Left ventricle myocardium inferior (tissue), 1 donor: ENCODE measurements at regions not wholly inside any gene's neighbourhood (a gene's known extent, or its start where the extent isn't known, plus 50 kb on each side); places are given as distances from the start of the nearest gene placed in this dataset.
"Not testable (repeated sequence)": the region's sequence is repeated elsewhere in the genome, so short reads cannot be mapped to it uniquely, and the experiment has no call there.

Experiments
- DNase-seq: peaks from one replicate; pipeline ENCODE4 v3.0.0-alpha.2; 2020
- H3K27ac ChIP-seq: fragments of 200-600 bp; replicated peaks from 2 replicates; pipeline ENCODE4 v1.8.0; 2021
- H3K27me3 ChIP-seq: fragments of 200-600 bp; 2 replicates; pipeline ENCODE4 v1.8.0; 2021; ENCODE audit warnings: low read depth
- H3K36me3 ChIP-seq: fragments of 200-600 bp; 2 replicates; pipeline ENCODE4 v1.8.0; 2021
- H3K4me1 ChIP-seq: fragments of 200-600 bp; 2 replicates; pipeline ENCODE4 v1.8.0; 2021
- H3K4me3 ChIP-seq: fragments of 200-600 bp; 2 replicates; pipeline ENCODE4 v1.8.0; 2021; ENCODE audit warnings: mild to moderate bottlenecking, moderate library complexity
- H3K9me3 ChIP-seq: fragments of 200-600 bp; replicated peaks from 2 replicates; pipeline ENCODE4 v1.8.0; 2021
- intact Hi-C: fragments of 100-400 bp; cut with micrococcal nuclease; formaldehyde crosslinking; loops from one replicate; pipeline ENCODE4 v1.11.0; 2022
- TF ChIP-seq, protein P1 (sequence below): fragments of 200-600 bp; IDR thresholded peaks from 2 replicates; pipeline ENCODE4 v1.8.0; 2021; ENCODE audit warnings: antibody characterized with exemption, mild to moderate bottlenecking, borderline replicate concordance
- donor health status: DM: no; HTN: yes; CAD: no; lungs with severe emphysema.

DNA sequence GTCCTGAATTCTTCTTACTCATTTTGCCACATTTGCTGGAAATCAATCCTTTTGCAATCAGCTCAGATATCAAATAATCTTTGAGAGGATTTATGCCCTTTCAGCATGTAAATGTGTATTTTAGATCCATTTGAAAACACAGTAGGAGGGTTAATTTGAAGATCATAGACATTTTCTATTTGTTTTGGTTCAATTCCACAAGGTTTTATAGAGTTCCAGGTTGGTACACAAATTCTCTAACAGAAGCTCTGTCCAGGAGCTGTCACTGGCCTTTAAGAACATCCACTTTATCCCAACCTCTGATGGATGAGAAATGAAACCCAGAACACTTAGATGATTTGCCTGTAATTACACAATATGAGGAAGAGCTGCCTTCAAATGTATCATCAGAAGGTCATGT lies 157.3 kb upstream of the CHAC2 start:
- no peaks in the 10 kb centered on the region for H3K4me1 ChIP-seq
- TF ChIP-seq, protein P1, sequence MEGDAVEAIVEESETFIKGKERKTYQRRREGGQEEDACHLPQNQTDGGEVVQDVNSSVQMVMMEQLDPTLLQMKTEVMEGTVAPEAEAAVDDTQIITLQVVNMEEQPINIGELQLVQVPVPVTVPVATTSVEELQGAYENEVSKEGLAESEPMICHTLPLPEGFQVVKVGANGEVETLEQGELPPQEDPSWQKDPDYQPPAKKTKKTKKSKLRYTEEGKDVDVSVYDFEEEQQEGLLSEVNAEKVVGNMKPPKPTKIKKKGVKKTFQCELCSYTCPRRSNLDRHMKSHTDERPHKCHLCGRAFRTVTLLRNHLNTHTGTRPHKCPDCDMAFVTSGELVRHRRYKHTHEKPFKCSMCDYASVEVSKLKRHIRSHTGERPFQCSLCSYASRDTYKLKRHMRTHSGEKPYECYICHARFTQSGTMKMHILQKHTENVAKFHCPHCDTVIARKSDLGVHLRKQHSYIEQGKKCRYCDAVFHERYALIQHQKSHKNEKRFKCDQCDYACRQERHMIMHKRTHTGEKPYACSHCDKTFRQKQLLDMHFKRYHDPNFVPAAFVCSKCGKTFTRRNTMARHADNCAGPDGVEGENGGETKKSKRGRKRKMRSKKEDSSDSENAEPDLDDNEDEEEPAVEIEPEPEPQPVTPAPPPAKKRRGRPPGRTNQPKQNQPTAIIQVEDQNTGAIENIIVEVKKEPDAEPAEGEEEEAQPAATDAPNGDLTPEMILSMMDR: no peak
- no peak overlapping the region for H3K27ac ChIP-seq
- no peaks in the 10 kb centered on the region for H3K36me3 ChIP-seq
- H3K27me3 ChIP-seq: no peaks in the 10 kb centered on the region
- no peak for DNase-seq
- intact Hi-C loops: no loop called here
- no peaks in the 10 kb centered on the region for H3K9me3 ChIP-seq
- no peak overlapping the region for H3K4me3 ChIP-seq

DNA sequence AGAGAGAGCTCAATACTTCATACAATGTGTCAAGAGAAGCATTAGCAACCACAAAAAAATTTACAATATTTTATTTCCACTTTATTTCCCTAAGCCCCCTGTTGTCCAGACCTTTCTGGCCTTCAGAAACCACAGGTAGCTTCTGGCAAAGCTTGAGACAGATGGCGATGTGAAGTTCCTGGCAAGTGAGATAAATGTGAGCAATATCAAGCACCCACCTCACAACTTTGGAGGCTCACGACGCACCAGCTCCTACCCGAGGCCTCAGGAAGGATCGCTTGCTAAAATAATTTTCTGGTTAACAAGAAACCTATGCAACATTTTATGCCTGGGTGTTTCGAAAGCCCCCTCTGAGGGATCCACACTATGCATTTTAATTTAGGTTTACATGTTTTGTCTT lies 158.1 kb upstream of the CHAC2 start:
- no peaks in the 10 kb centered on the region for H3K9me3 ChIP-seq
- TF ChIP-seq, protein P1: no peak
- no peaks in the 10 kb centered on the region for H3K27me3 ChIP-seq
- DNase-seq: no peak
- no peak overlapping the region for H3K27ac ChIP-seq
- no peaks in the 10 kb centered on the region for H3K36me3 ChIP-seq
- intact Hi-C loops: no loop called here
- no peak overlapping the region for H3K4me3 ChIP-seq
- no peaks in the 10 kb centered on the region for H3K4me1 ChIP-seq

DNA sequence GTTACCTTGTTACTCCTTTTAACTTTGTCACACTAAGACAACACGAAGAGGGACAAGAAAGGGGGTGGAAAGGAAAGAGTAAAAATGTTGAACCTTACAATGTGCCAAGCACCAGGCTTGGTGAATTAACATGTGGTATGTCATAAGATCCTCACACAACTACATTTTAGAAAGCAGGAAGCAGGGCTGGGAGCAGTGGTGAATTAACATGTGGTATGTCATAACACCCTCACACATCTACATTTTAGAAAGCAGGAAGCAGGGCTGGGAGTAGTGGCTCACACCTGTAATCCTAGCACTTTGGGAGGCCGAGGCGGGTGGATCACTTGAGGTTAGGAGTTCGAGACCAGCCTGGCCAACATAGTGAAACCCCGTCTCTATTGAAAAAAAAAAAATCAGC lies 159.3 kb upstream of the CHAC2 start:
- TF ChIP-seq, protein P1: no peak
- intact Hi-C loops: no loop called here
- Histone ChIP-seq H3K4me3 (no peak overlapping the region), H3K36me3 (no peaks in the 10 kb centered on the region), H3K27ac (no peak overlapping the region), H3K27me3 (no peaks in the 10 kb centered on the region), H3K9me3 (no peaks in the 10 kb centered on the region), H3K4me1 (no peaks in the 10 kb centered on the region)
- no peak for DNase-seq

DNA sequence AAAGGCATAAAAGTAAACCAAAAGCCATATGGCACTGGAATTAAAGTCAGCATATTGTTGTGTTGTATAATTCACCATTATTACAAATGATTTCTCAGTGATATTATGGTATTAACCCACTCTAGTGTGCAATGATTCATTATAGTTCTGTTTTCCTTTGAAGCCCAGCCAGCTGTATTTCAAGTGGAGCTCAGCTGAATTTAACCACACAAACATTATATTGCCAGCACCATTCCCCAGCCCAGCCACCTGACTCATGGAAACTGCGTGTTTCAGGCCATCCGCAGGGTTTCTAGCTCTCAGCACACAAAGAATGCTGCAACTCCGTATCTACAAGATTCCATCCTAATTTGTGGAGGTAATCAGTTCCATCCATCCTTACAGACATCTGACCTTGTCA lies 166.8 kb upstream of the CHAC2 start:
- Histone ChIP-seq H3K4me3 (no peak overlapping the region), H3K27me3 (no peaks in the 10 kb centered on the region), H3K36me3 (no peaks in the 10 kb centered on the region), H3K27ac (no peak overlapping the region), H3K4me1 (no peaks in the 10 kb centered on the region), H3K9me3 (no peaks in the 10 kb centered on the region)
- no peak for DNase-seq
- TF ChIP-seq, protein P1: no peak
- intact Hi-C loops: no loop called here

DNA sequence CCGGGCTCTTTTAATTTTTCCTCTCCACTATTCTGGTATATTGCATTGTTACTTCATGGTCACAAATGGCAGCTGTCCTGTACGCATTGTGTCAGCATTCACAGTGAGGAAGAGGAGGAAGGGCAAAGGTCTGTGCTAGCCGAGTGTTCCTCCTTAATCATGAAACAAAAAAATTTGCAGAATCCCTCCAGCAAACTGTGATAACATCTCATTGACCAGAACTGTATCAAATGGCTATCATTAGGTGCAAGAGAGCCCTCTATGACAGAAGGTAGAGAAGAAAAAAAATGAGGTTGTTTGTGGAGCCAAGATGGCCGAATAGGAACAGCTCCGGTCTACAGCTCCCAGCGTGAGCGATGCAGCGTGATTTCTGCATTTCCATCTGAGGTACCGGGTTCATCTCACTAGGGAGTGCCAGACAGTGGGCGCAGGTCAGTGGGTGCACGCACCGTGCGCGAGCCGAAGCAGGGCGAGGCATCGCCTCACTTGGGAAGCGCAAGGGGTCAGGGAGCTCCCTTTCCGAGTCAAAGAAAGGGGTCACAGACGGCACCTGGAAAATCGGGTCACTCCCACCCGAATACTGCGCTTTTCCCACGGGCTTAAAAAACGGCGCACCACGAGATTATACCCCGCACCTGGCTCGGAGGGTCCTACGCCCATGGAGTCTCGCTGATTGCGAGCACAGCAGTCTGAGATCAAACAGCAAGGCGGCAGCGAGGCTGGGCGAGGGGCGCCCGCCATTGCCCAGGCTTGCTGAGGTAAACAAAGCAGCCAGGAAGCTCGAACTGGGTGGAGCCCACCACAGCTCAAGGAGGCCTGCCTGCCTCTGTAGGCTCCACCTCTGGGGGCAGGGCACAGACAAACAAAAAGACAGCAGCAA lies 180.6 kb upstream of the CHAC2 start:
- H3K4me3 ChIP-seq: peak overlapping the region; percentile 29
- H3K9me3 ChIP-seq, intact Hi-C loops, H3K4me1 ChIP-seq, H3K27ac ChIP-seq, H3K27me3 ChIP-seq, DNase-seq, H3K36me3 ChIP-seq: not testable (repeated sequence)

DNA sequence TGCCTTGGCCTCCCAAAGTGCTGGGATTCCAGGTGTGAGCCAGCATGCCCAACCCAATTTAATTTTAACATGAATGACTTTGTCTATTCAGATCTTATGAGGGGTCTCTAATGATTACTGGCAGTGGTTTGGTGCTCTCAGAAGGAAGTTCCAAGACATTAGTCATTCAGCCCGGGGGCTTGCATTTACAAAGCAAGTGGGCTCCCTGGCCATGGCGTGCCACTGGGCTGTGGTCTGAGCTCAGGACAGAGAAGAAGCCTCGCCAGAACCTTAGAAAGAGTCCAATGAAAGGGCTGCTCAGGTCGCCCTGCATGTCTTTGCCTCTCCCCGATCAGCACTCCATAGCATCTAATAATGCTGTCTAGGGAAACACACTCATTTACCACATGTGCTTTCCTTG lies 182.6 kb upstream of the CHAC2 start:
- DNase-seq: no peak
- no peaks in the 10 kb centered on the region for H3K4me1 ChIP-seq
- intact Hi-C loops: no loop called here
- no peak overlapping the region for H3K27ac ChIP-seq
- H3K4me3 ChIP-seq: no peak overlapping the region
- no peaks in the 10 kb centered on the region for H3K9me3 ChIP-seq
- H3K36me3 ChIP-seq: no peaks in the 10 kb centered on the region
- TF ChIP-seq, protein P1: no peak
- H3K27me3 ChIP-seq: peaks cover under 1% of the 10 kb centered on the region
